ENCODE measurements at regions not wholly inside any gene's neighbourhood (a gene's known extent, or its start where the extent isn't known, plus 50 kb on each side); places are given as distances from the start of the nearest gene placed in this dataset.
A peak's percentile ranks its signal among the peaks of the same experiment; 100 is the strongest.

DNA sequence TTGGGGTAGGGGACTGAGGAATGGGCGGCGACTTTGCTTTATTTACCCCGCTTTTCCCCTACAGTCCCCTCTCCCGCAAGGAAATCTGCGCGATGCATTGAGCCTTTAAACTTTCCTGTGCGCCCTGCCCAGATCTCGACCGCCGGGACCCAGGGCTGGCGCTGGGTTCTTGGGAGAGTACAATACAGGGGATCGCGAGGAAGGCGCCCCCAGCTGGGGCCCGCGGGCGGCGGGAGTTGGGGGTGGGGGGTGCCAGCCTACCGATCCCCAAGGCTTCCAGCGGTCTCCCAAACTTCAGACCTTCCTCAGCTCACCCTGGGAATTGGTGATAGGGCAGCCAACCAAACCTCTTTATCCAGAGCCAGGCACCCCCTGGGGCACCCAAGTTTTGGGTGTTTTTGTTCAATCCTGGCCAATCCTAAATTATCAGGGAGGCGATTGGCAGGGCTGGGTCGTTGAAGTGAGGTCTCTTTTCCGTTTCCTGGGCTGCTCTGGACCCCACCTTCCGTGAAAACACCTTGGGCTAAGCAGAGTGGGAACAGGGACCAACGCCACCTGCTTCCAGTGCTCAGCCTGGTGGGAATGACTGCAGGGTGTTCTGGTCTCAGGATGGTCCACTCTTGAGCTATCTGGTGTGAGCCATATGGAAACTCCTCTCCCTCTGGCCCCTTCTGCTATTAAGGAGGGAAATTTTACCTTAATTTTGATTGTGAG, 51.4 kb upstream of the DAB2IP start:
- H3K27ac Mint-ChIP-seq, result no peak overlapping the region
- Histone ChIP-seq H2BK15ac (ENCODE audit: low read depth, low read length) (no peak overlapping the region), H3K14ac (ENCODE audit: insufficient read depth, low read length) (no peak overlapping the region), H2BK5ac (ENCODE audit: insufficient read length, low read length) (no peak overlapping the region), H3K9ac (ENCODE audit: extremely low read depth, insufficient read length, low read length) (peak overlapping the region; percentile 44), H2AK5ac (ENCODE audit: insufficient read length, low read length) (no peak overlapping the region), H4K5ac (ENCODE audit: insufficient read length, low read depth, low read length) (no peak overlapping the region), H4K8ac (replicated peaks; ENCODE audit: insufficient read length, low read depth, low read length) (no peak overlapping the region), H3K23ac (ENCODE audit: insufficient read length, low read depth, low read length) (no peak overlapping the region), H3K9me3 (ENCODE audit: control insufficient read depth, low read depth, low read length) (no peaks in the 10 kb centered on the region), H3K56ac (ENCODE audit: insufficient read length, low read depth, low read length) (no peak overlapping the region), H3K79me1 (ENCODE audit: insufficient read depth, low read depth, low read length, poor library complexity, severe bottlenecking) (no peaks in the 10 kb centered on the region), H3K79me2 (ENCODE audit: insufficient read depth, low read length) (no peaks in the 10 kb centered on the region), H2AFZ (ENCODE audit: low read length) (no peak overlapping the region), H3K27me3 (ENCODE audit: insufficient read depth, low read length) (no peaks in the 10 kb centered on the region), H3K4ac (ENCODE audit: low read depth, low read length) (no peak overlapping the region), H3K4me2 (ENCODE audit: insufficient read depth, insufficient read length, low read length) (peak overlapping the region; percentile 33), H3K4me1 (ENCODE audit: insufficient read depth, low read length) (peaks cover 6% of the 10 kb centered on the region; the same call in 1 of the 2 replicates), H2BK12ac (ENCODE audit: insufficient read length, low read depth, low read length) (no peak overlapping the region), H3T11ph (ENCODE audit: low read length) (no peak overlapping the region), H2BK20ac (ENCODE audit: low read depth, low read length, poor library complexity, severe bottlenecking) (no peak overlapping the region), H3K27ac (ENCODE audit: insufficient read length, low read depth, low read length) (no peak overlapping the region), H3K18ac (ENCODE audit: insufficient read length, low read depth, low read length) (no peak overlapping the region), H4K20me1 (ENCODE audit: control insufficient read depth, insufficient read depth, insufficient read length) (no peaks in the 10 kb centered on the region), H3K23me2 (ENCODE audit: insufficient read length, low read depth, low read length, poor library complexity, severe bottlenecking) (peaks cover 17% of the 10 kb centered on the region), H4K91ac (ENCODE audit: insufficient read length, low read depth, low read length) (no peak overlapping the region), H2BK120ac (ENCODE audit: low read depth, low read length, poor library complexity, severe bottlenecking) (no peak overlapping the region)
- TF ChIP-seq, protein P1, sequence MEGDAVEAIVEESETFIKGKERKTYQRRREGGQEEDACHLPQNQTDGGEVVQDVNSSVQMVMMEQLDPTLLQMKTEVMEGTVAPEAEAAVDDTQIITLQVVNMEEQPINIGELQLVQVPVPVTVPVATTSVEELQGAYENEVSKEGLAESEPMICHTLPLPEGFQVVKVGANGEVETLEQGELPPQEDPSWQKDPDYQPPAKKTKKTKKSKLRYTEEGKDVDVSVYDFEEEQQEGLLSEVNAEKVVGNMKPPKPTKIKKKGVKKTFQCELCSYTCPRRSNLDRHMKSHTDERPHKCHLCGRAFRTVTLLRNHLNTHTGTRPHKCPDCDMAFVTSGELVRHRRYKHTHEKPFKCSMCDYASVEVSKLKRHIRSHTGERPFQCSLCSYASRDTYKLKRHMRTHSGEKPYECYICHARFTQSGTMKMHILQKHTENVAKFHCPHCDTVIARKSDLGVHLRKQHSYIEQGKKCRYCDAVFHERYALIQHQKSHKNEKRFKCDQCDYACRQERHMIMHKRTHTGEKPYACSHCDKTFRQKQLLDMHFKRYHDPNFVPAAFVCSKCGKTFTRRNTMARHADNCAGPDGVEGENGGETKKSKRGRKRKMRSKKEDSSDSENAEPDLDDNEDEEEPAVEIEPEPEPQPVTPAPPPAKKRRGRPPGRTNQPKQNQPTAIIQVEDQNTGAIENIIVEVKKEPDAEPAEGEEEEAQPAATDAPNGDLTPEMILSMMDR (conservative IDR thresholded peaks at IDR 0.05), result no peak
- H3K9me3 Mint-ChIP-seq, result peaks cover 10 to 12% of the 10 kb centered on the region in 2 experiments
- no peak for DNase-seq
- peak overlapping the region; percentile 68 to 87 for H3K4me3 Mint-ChIP-seq
- H3K36me3 Mint-ChIP-seq (ENCODE audit: insufficient read depth in 1 of 3, low read depth in 3 of 3), result peaks cover 4 to 11% (median 6%) of the 10 kb centered on the region in 3 experiments; a peak in 5 of 7 replicates
- no CpG with 5 or more reads among the region's 25 CpGs for WGBS (ENCODE audit: extremely low coverage, insufficient read length, low lambda C conversion rate)
- H3K27me3 Mint-ChIP-seq (ENCODE audit: low read depth), result peaks cover 29% of the 10 kb centered on the region
- peaks cover 28 to 30% of the 10 kb centered on the region in 2 experiments for H3K4me1 Mint-ChIP-seq
